Keratinocyte (primary cell): ENCODE measurements at regions not wholly inside any gene's neighbourhood (a gene's known extent, or its start where the extent isn't known, plus 50 kb on each side); places are given as distances from the start of the nearest gene placed in this dataset.

Experiments
- DNase-seq: peaks from one replicate; pipeline ENCODE4 v3.0.0-alpha.2; 2011; ENCODE audit warnings: low read depth, missing footprints, low spot score
- FAIRE-seq: peaks from 2 replicates; lab custom pipeline; 2011; peaks lifted over from hg19 to GRCh38; lab: Jason Lieb, UNC
- H2AFZ ChIP-seq: 2 replicates; pipeline ENCODE4 v1.6.0; 2012; ENCODE audit warnings: low read length, control low read depth, inconsistent platforms; ENCODE audit not compliant: control insufficient read depth
- H3K27ac ChIP-seq: 2 replicates; pipeline ENCODE4 v1.5.1; 2011; ENCODE audit warnings: low read length; ENCODE audit not compliant: control insufficient read depth, insufficient read depth
- H3K27me3 ChIP-seq: 3 replicates; pipeline ENCODE4 v1.6.0; 2011; ENCODE audit warnings: low read length; ENCODE audit not compliant: control insufficient read depth, insufficient read depth; ENCODE audit errors: extremely low read depth
- H3K36me3 ChIP-seq, 2 experiments: 2 replicates in 1 of 2; 3 replicates in 1 of 2; pipeline ENCODE4 v1.5.1; 2011; ENCODE audit warnings: low read length in 2 of 2, mild to moderate bottlenecking in 1 of 2; ENCODE audit not compliant: control insufficient read depth in 2 of 2, insufficient read depth in 2 of 2; ENCODE audit errors: extremely low read depth in 1 of 2
- H3K4me1 ChIP-seq: 3 replicates; pipeline ENCODE4 v1.5.1; 2011; ENCODE audit warnings: low read length; ENCODE audit not compliant: control insufficient read depth, insufficient read depth; ENCODE audit errors: extremely low read depth
- H3K4me2 ChIP-seq: 3 replicates; pipeline ENCODE4 v1.6.0; 2011; ENCODE audit warnings: low read depth, low read length; ENCODE audit not compliant: control insufficient read depth, insufficient read depth; ENCODE audit errors: extremely low read depth
- H3K4me3 ChIP-seq, 3 experiments: fragments of 200-600 bp in 1 of 3; sonication (generic) in 1 of 3; 2 replicates in 2 of 3; 3 replicates in 1 of 3; pipeline ENCODE4 v1.5.1; 2011 to 2016; ENCODE audit warnings: low read length in 3 of 3, mild to moderate bottlenecking in 3 of 3, control low read depth in 2 of 3, inconsistent platforms in 1 of 3, low read depth in 1 of 3, mixed read lengths in 1 of 3, mixed run types in 1 of 3, moderate library complexity in 1 of 3; ENCODE audit not compliant: control insufficient read depth in 2 of 3, insufficient read depth in 2 of 3; ENCODE audit errors: extremely low read depth in 1 of 3
- H3K79me2 ChIP-seq: 2 replicates; pipeline ENCODE4 v1.6.0; 2012; ENCODE audit warnings: low read length; ENCODE audit not compliant: control insufficient read depth, insufficient read depth
- H3K9ac ChIP-seq: 3 replicates; pipeline ENCODE4 v1.6.0; 2011; ENCODE audit warnings: low read length; ENCODE audit not compliant: control insufficient read depth, insufficient read depth; ENCODE audit errors: extremely low read depth
- H3K9me1 ChIP-seq: 3 replicates; pipeline ENCODE4 v1.6.0; 2011; ENCODE audit warnings: low read length; ENCODE audit not compliant: control insufficient read depth, insufficient read depth; ENCODE audit errors: extremely low read depth
- H3K9me3 ChIP-seq: 2 replicates; pipeline ENCODE4 v1.5.1; 2012; ENCODE audit warnings: low read depth, low read length; ENCODE audit not compliant: control insufficient read depth
- H4K20me1 ChIP-seq: 3 replicates; pipeline ENCODE4 v1.6.0; 2011; ENCODE audit warnings: low read length; ENCODE audit not compliant: control insufficient read depth, insufficient read depth; ENCODE audit errors: extremely low read depth
- CTCF ChIP-seq, 3 experiments: IDR thresholded peaks in 1 of 3; conservative IDR thresholded peaks in 1 of 3; optimal IDR thresholded peaks in 1 of 3; 2 replicates in 2 of 3; 3 replicates in 1 of 3; pipeline versions ENCODE3 to v1.5.1; 2011; ENCODE audit warnings: low read length in 3 of 3, mild to moderate bottlenecking in 3 of 3, moderate library complexity in 2 of 3, control low read depth in 1 of 3, inconsistent platforms in 1 of 3; ENCODE audit not compliant: insufficient read depth in 2 of 3; ENCODE audit errors: extremely low read depth in 1 of 3
- EZH2 ChIP-seq: IDR thresholded peaks from one replicate; pipeline ENCODE4 v1.6.1; 2012; ENCODE audit warnings: inconsistent platforms, mild to moderate bottlenecking, low read length, moderate library complexity
- dilution Hi-C: fragments of 300-500 bp; cut with MboI; formaldehyde crosslinking; loops from one replicate; pipeline ENCODE4 v1.7.0; 2020; ENCODE audit warnings: low sequenced_read_pairs; ENCODE audit not compliant: extremely low pct_ligation_motif_present

- no peaks in the 10 kb centered on the region for H3K9me1 ChIP-seq
- FAIRE-seq (no peak), DNase-seq (no peak)
- no peaks in the 10 kb centered on the region for H3K27me3 ChIP-seq
- no peaks in the 10 kb centered on the region for H3K79me2 ChIP-seq
- H4K20me1 ChIP-seq = no peaks in the 10 kb centered on the region
- peak overlapping the region; percentile 69 for H3K9ac ChIP-seq
- H2AFZ ChIP-seq = no peak overlapping the region
- H3K36me3 ChIP-seq = no peaks in the 10 kb centered on the region
- TF ChIP-seq EZH2 = no peak
- TF ChIP-seq CTCF (optimal IDR thresholded peaks at IDR 0.05 in 1 of 3, IDR thresholded peaks at IDR 0.05 in 1 of 3, conservative IDR thresholded peaks at IDR 0.05 in 1 of 3; ENCODE audit: extremely low read depth in 1 of 3, insufficient read depth in 2 of 3, low read length in 3 of 3) = no peak
- H3K4me2 ChIP-seq = peak overlapping the region; percentile 62
- peaks cover 47% of the 10 kb centered on the region for H3K4me1 ChIP-seq
- H3K4me3 ChIP-seq = no peak overlapping the region
- H3K27ac ChIP-seq = peak overlapping the region; percentile 93
- H3K9me3 ChIP-seq = no peaks in the 10 kb centered on the region
- dilution Hi-C loops = no loop called here
These were observed 75.4 kb downstream of the VCPKMT start for GRCh38 chr14:50040895-50041465.

GRCh38 chr14:50041980-50042379, 74.4 kb downstream of the VCPKMT start:
- dilution Hi-C loops = no loop called here

More at GRCh38 chr14:50041980-50042379, 74.4 kb downstream of the VCPKMT start:
- Histone ChIP-seq H3K9me3 (no peaks in the 10 kb centered on the region), H3K27ac (no peak overlapping the region), H3K36me3 (no peaks in the 10 kb centered on the region), H3K4me3 (no peak overlapping the region), H3K79me2 (no peaks in the 10 kb centered on the region), H3K9me1 (no peaks in the 10 kb centered on the region), H3K27me3 (no peaks in the 10 kb centered on the region), H4K20me1 (no peaks in the 10 kb centered on the region), H3K9ac (no peak overlapping the region), H3K4me2 (no peak overlapping the region), H2AFZ (no peak overlapping the region), H3K4me1 (peaks cover 38% of the 10 kb centered on the region)
- FAIRE-seq (no peak), DNase-seq (no peak)
- no peak for TF ChIP-seq CTCF (optimal IDR thresholded peaks at IDR 0.05 in 1 of 3, IDR thresholded peaks at IDR 0.05 in 1 of 3, conservative IDR thresholded peaks at IDR 0.05 in 1 of 3; ENCODE audit: extremely low read depth in 1 of 3, insufficient read depth in 2 of 3, low read length in 3 of 3)
- no peak for TF ChIP-seq EZH2
